ENCODE measurements at regions not wholly inside any gene's neighbourhood (a gene's known extent, or its start where the extent isn't known, plus 50 kb on each side); places are given as distances from the start of the nearest gene placed in this dataset.
A peak's percentile ranks its signal among the peaks of the same experiment; 100 is the strongest.

DNA sequence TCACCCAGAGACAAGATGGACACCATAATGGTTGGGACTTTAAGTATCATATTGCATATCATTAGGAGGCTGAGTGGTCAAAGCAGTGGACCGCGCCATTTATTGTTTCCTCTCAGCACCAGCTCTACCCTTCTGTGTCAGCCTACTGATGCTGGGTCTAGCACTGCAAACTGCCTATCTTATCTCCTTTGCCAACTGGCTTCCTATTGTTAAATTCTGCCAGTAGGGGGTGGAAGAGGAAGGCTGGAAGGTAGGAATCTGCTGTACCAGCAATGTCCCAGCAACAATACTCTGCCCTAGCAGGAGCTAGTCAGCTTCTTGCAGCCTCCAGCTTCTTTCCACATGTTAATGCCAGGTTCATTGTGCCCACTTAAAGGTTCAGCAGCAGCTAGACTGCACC is 367.1 kb upstream of the PDGFD start:
- no peak for TF ChIP-seq BRF2 (CRISPR knock-in tag; IDR thresholded peaks at IDR 0.05)
- no peak for TF ChIP-seq SPEN (CRISPR knock-in tag; IDR thresholded peaks at IDR 0.05; ENCODE audit: low read depth)
- no peak for TF ChIP-seq TARDBP (CRISPR knock-in tag; IDR thresholded peaks at IDR 0.05)
- TF ChIP-seq, protein P1, sequence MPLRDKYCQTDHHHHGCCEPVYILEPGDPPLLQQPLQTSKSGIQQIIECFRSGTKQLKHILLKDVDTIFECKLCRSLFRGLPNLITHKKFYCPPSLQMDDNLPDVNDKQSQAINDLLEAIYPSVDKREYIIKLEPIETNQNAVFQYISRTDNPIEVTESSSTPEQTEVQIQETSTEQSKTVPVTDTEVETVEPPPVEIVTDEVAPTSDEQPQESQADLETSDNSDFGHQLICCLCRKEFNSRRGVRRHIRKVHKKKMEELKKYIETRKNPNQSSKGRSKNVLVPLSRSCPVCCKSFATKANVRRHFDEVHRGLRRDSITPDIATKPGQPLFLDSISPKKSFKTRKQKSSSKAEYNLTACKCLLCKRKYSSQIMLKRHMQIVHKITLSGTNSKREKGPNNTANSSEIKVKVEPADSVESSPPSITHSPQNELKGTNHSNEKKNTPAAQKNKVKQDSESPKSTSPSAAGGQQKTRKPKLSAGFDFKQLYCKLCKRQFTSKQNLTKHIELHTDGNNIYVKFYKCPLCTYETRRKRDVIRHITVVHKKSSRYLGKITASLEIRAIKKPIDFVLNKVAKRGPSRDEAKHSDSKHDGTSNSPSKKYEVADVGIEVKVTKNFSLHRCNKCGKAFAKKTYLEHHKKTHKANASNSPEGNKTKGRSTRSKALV (CRISPR knock-in tag; IDR thresholded peaks at IDR 0.05): no peak
- TF ChIP-seq TAF1 (CRISPR knock-in tag; IDR thresholded peaks at IDR 0.05): no peak
- no peak for TF ChIP-seq POLR2AphosphoS5 (IDR thresholded peaks at IDR 0.05; ENCODE audit: low read depth, low read length)
- no peak for TF ChIP-seq ZNF549 (CRISPR knock-in tag; IDR thresholded peaks at IDR 0.05)
- TF ChIP-seq CEBPB (IDR thresholded peaks at IDR 0.05; ENCODE audit: borderline replicate concordance, low read depth, low read length): no peak
- no peak for TF ChIP-seq GATA4 (IDR thresholded peaks at IDR 0.05; ENCODE audit: borderline replicate concordance, low read depth)
- TF ChIP-seq CTCF (CRISPR knock-in tag; IDR thresholded peaks at IDR 0.05): peak; percentile 19; the same call in 1 of the 2 replicates
